WTC11 (cell line): ENCODE measurements at regions not wholly inside any gene's neighbourhood (a gene's known extent, or its start where the extent isn't known, plus 50 kb on each side); places are given as distances from the start of the nearest gene placed in this dataset.

Experiments used
- ATAC-seq: fragments of 200-7000 bp; cut with Tn5 transposase; 2 replicates; pipeline ENCODE4 v1.10.0; 2021; ENCODE audit warnings: mild to moderate bottlenecking, moderate library complexity
- CTCF ChIA-PET: fragments of 300-600 bp; sonication (Branson Sonifier 250); formaldehyde crosslinking; loops from one replicate; lab custom pipeline; 2021; ENCODE audit warnings: antibody characterized with exemption; lab: Charles Lee
- POLR2A ChIA-PET: fragments of 350-600 bp; sonication (Branson Sonifier 250); formaldehyde crosslinking; loops from one replicate; lab custom pipeline; 2021; ENCODE audit warnings: antibody characterized with exemption; lab: Charles Lee
- DNase-seq: peaks from one replicate; pipeline ENCODE4 v3.0.0; 2021; ENCODE audit warnings: low spot score
- H3K27ac Mint-ChIP-seq: 2 replicates; pipeline ENCODE4 v1.8.0; 2021; ENCODE audit warnings: mixed read lengths
- H3K27me3 Mint-ChIP-seq: 2 replicates; pipeline ENCODE4 v1.8.0; 2021; ENCODE audit warnings: low read depth, mild to moderate bottlenecking, moderate library complexity, mixed read lengths
- H3K36me3 Mint-ChIP-seq: 2 replicates; pipeline ENCODE4 v1.8.0; 2021; ENCODE audit warnings: mixed read lengths
- H3K4me1 Mint-ChIP-seq: 2 replicates; pipeline ENCODE4 v1.8.0; 2022; ENCODE audit warnings: mixed read lengths
- H3K4me3 Mint-ChIP-seq: 2 replicates; pipeline ENCODE4 v1.8.0; 2021; ENCODE audit warnings: mild to moderate bottlenecking, moderate library complexity, mixed read lengths
- H3K9me3 Mint-ChIP-seq: 2 replicates; pipeline ENCODE4 v1.8.0; 2021; ENCODE audit warnings: mixed read lengths
- CREB1 ChIP-seq: sonication (generic); formaldehyde crosslinking; IDR thresholded peaks from 2 replicates; pipeline ENCODE4 v1.8.0; 2023; ENCODE audit warnings: mild to moderate bottlenecking, missing genetic modification reagents
- CTCF ChIP-seq: fragments of 200-600 bp; IDR thresholded peaks from 2 replicates; pipeline ENCODE4 v1.8.0; 2022; ENCODE audit warnings: antibody characterized with exemption
- IRF2 ChIP-seq: sonication (generic); formaldehyde crosslinking; IDR thresholded peaks from 2 replicates; pipeline ENCODE4 v1.8.0; 2022; ENCODE audit warnings: low read depth, missing genetic modification reagents, borderline replicate concordance
- SOX15 ChIP-seq: fragments of 250-450 bp; sonication (Bioruptor Pico); IDR thresholded peaks from 2 replicates; pipeline ENCODE4 v1.9.0; 2021; ENCODE audit warnings: mild to moderate bottlenecking
- TCF7 ChIP-seq: sonication (generic); formaldehyde crosslinking; IDR thresholded peaks from 2 replicates; pipeline ENCODE4 v1.8.0; 2022; ENCODE audit warnings: mild to moderate bottlenecking, low read depth, missing genetic modification reagents, moderate library complexity
- ZNF317 ChIP-seq: sonication (generic); formaldehyde crosslinking; IDR thresholded peaks from 2 replicates; pipeline ENCODE4 v1.8.1; 2023; ENCODE audit warnings: low read depth, mild to moderate bottlenecking, moderate library complexity, missing genetic modification reagents, borderline replicate concordance
- ZNF671 ChIP-seq: fragments of 250-450 bp; sonication (Bioruptor Pico); IDR thresholded peaks from 2 replicates; pipeline ENCODE4 v1.8.0; 2021; ENCODE audit warnings: mild to moderate bottlenecking
- TF ChIP-seq, protein P1 (sequence below): sonication (generic); formaldehyde crosslinking; IDR thresholded peaks from 2 replicates; pipeline ENCODE4 v1.8.0; 2023; ENCODE audit warnings: mild to moderate bottlenecking, missing genetic modification reagents
- TF ChIP-seq, protein P2 (sequence below): sonication (generic); formaldehyde crosslinking; IDR thresholded peaks from 2 replicates; pipeline ENCODE4 v1.8.0; 2022; ENCODE audit warnings: mild to moderate bottlenecking, missing genetic modification reagents
- TF ChIP-seq, protein P3 (sequence below): fragments of 250-450 bp; sonication (Bioruptor Pico); IDR thresholded peaks from 2 replicates; pipeline ENCODE4 v1.9.0; 2021; ENCODE audit warnings: mild to moderate bottlenecking, borderline replicate concordance
- TF ChIP-seq, protein P4 (sequence below): sonication (generic); formaldehyde crosslinking; IDR thresholded peaks from 2 replicates; pipeline ENCODE4 v1.8.1; 2023; ENCODE audit warnings: mild to moderate bottlenecking, moderate library complexity, missing genetic modification reagents

DNA sequence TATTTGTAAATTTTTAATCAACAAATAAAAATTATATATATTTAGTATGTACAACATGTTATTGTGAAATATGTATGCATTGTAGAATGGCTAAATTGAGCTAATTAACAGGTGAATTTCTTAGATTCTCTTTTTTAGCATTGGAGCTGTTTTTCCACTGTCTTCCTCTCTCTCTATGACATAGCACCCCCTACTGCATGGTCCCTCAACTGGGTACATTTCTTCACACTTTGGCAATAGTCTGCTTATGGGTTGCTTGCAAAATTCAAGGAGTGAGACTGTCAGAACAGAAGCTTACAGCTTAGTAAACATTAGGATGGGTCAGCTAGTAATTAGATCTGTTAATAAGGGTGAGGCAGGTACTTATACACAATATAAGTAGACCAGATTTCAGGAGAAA is 658.5 kb upstream of the MGAT4C start:
- ATAC-seq (peak; percentile 84), DNase-seq (peak; percentile 22)
- Mint-ChIP-seq H3K9me3 (peaks cover 22% of the 10 kb centered on the region), H3K4me1 (peaks cover 24% of the 10 kb centered on the region), H3K27me3 (peaks cover 23% of the 10 kb centered on the region), H3K27ac (no peak overlapping the region), H3K4me3 (no peak overlapping the region), H3K36me3 (peaks cover 26% of the 10 kb centered on the region)
- POLR2A ChIA-PET: no interaction called here
- CTCF ChIA-PET: interaction anchor here (0.6 to 1.3 kb wide), 11 partner anchors 10 to 658 kb away, joined by 3 to 11 read pairs (median 3); no protein-coding TSS in a partner anchor
- TF ChIP-seq SOX15 (CRISPR knock-in tag): no peak
- TF ChIP-seq CTCF: peak; percentile 34; the same call in 1 of the 2 replicates

DNA sequence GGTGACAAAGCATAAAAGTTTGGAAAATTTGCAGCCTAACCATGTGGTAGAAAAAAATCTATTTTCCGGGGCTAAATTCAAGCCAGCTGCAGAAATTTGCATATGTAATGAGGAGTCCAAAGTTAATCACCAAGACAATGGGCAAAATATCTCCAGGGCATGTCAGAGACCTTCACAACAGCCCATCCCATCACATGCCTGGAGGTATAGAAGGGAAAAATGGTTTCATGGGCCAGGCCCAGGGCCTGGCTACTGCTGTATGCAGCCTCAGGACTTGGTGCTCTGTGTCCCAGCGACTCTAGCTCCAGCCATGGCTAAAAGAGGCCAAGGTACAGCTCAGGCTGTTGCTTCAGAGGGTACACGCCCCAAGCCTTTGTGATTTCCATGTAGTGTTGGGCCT is 655.8 kb upstream of the MGAT4C start:
- Mint-ChIP-seq H3K4me1 (peaks cover 15% of the 10 kb centered on the region), H3K27ac (no peak overlapping the region), H3K9me3 (peaks cover 22% of the 10 kb centered on the region), H3K36me3 (peaks cover 23% of the 10 kb centered on the region), H3K4me3 (no peak overlapping the region), H3K27me3 (no peaks in the 10 kb centered on the region)
- DNase-seq (no peak), ATAC-seq (peak; percentile 30; the same call in 1 of the 2 replicates)
- TF ChIP-seq, protein P1, sequence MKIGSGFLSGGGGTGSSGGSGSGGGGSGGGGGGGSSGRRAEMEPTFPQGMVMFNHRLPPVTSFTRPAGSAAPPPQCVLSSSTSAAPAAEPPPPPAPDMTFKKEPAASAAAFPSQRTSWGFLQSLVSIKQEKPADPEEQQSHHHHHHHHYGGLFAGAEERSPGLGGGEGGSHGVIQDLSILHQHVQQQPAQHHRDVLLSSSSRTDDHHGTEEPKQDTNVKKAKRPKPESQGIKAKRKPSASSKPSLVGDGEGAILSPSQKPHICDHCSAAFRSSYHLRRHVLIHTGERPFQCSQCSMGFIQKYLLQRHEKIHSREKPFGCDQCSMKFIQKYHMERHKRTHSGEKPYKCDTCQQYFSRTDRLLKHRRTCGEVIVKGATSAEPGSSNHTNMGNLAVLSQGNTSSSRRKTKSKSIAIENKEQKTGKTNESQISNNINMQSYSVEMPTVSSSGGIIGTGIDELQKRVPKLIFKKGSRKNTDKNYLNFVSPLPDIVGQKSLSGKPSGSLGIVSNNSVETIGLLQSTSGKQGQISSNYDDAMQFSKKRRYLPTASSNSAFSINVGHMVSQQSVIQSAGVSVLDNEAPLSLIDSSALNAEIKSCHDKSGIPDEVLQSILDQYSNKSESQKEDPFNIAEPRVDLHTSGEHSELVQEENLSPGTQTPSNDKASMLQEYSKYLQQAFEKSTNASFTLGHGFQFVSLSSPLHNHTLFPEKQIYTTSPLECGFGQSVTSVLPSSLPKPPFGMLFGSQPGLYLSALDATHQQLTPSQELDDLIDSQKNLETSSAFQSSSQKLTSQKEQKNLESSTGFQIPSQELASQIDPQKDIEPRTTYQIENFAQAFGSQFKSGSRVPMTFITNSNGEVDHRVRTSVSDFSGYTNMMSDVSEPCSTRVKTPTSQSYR (CRISPR knock-in tag): no peak
- TF ChIP-seq TCF7: no peak
- TF ChIP-seq CREB1 (CRISPR knock-in tag): no peak
- TF ChIP-seq IRF2 (CRISPR knock-in tag): no peak
- TF ChIP-seq ZNF317: no peak
- TF ChIP-seq, protein P2, sequence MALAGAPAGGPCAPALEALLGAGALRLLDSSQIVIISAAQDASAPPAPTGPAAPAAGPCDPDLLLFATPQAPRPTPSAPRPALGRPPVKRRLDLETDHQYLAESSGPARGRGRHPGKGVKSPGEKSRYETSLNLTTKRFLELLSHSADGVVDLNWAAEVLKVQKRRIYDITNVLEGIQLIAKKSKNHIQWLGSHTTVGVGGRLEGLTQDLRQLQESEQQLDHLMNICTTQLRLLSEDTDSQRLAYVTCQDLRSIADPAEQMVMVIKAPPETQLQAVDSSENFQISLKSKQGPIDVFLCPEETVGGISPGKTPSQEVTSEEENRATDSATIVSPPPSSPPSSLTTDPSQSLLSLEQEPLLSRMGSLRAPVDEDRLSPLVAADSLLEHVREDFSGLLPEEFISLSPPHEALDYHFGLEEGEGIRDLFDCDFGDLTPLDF (CRISPR knock-in tag): no peak
- TF ChIP-seq, protein P3, sequence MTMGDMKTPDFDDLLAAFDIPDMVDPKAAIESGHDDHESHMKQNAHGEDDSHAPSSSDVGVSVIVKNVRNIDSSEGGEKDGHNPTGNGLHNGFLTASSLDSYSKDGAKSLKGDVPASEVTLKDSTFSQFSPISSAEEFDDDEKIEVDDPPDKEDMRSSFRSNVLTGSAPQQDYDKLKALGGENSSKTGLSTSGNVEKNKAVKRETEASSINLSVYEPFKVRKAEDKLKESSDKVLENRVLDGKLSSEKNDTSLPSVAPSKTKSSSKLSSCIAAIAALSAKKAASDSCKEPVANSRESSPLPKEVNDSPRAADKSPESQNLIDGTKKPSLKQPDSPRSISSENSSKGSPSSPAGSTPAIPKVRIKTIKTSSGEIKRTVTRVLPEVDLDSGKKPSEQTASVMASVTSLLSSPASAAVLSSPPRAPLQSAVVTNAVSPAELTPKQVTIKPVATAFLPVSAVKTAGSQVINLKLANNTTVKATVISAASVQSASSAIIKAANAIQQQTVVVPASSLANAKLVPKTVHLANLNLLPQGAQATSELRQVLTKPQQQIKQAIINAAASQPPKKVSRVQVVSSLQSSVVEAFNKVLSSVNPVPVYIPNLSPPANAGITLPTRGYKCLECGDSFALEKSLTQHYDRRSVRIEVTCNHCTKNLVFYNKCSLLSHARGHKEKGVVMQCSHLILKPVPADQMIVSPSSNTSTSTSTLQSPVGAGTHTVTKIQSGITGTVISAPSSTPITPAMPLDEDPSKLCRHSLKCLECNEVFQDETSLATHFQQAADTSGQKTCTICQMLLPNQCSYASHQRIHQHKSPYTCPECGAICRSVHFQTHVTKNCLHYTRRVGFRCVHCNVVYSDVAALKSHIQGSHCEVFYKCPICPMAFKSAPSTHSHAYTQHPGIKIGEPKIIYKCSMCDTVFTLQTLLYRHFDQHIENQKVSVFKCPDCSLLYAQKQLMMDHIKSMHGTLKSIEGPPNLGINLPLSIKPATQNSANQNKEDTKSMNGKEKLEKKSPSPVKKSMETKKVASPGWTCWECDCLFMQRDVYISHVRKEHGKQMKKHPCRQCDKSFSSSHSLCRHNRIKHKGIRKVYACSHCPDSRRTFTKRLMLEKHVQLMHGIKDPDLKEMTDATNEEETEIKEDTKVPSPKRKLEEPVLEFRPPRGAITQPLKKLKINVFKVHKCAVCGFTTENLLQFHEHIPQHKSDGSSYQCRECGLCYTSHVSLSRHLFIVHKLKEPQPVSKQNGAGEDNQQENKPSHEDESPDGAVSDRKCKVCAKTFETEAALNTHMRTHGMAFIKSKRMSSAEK (CRISPR knock-in tag): no peak
- TF ChIP-seq ZNF671 (CRISPR knock-in tag): no peak
- TF ChIP-seq, protein P4, sequence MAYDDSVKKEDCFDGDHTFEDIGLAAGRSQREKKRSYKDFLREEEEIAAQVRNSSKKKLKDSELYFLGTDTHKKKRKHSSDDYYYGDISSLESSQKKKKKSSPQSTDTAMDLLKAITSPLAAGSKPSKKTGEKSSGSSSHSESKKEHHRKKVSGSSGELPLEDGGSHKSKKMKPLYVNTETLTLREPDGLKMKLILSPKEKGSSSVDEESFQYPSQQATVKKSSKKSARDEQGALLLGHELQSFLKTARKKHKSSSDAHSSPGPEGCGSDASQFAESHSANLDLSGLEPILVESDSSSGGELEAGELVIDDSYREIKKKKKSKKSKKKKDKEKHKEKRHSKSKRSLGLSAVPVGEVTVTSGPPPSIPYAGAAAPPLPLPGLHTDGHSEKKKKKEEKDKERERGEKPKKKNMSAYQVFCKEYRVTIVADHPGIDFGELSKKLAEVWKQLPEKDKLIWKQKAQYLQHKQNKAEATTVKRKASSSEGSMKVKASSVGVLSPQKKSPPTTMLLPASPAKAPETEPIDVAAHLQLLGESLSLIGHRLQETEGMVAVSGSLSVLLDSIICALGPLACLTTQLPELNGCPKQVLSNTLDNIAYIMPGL (CRISPR knock-in tag): no peak
- ChIA-PET POLR2A (no interaction called here), CTCF (no interaction called here)
